MM.1S (cell line): ENCODE measurements at regions not wholly inside any gene's neighbourhood (a gene's known extent, or its start where the extent isn't known, plus 50 kb on each side); places are given as distances from the start of the nearest gene placed in this dataset.
"Not testable (repeated sequence)": the region's sequence is repeated elsewhere in the genome, so short reads cannot be mapped to it uniquely, and the experiment has no call there.

Experiments used
- DNase-seq: peaks from one replicate; pipeline ENCODE4 v3.0.0-alpha.2; 2015
- H2AFZ ChIP-seq: fragments of 300-600 bp; sonication (generic); 2 replicates; pipeline ENCODE4 v1.6.0; 2016; ENCODE audit warnings: antibody characterized with exemption, low read length
- H3F3A ChIP-seq: fragments of 300-600 bp; sonication (generic); 2 replicates; pipeline ENCODE4 v1.6.1; 2016; ENCODE audit warnings: mild to moderate bottlenecking, antibody characterized with exemption, low read length, moderate library complexity, mixed read lengths; ENCODE audit not compliant: insufficient read depth
- H3K27ac ChIP-seq: fragments of 300-600 bp; sonication (generic); 2 replicates; pipeline ENCODE4 v1.5.1; 2016; ENCODE audit warnings: mild to moderate bottlenecking, low read length
- H3K27me3 ChIP-seq: fragments of 300-600 bp; sonication (generic); replicated peaks from 2 replicates; pipeline ENCODE4 v1.6.0; 2016; ENCODE audit warnings: low read length; ENCODE audit not compliant: insufficient read depth
- H3K36me3 ChIP-seq: fragments of 300-600 bp; sonication (generic); replicated peaks from 2 replicates; pipeline ENCODE4 v1.6.1; 2016; ENCODE audit warnings: mild to moderate bottlenecking, low read length, mixed read lengths; ENCODE audit not compliant: insufficient read depth
- H3K4me1 ChIP-seq: fragments of 300-600 bp; sonication (generic); 2 replicates; pipeline ENCODE4 v1.6.1; 2016; ENCODE audit warnings: low read length, mixed read lengths
- H3K4me2 ChIP-seq: fragments of 300-600 bp; sonication (generic); 2 replicates; pipeline ENCODE4 v1.6.0; 2016; ENCODE audit warnings: low read depth, low read length
- H3K4me3 ChIP-seq: fragments of 300-600 bp; sonication (generic); 2 replicates; pipeline ENCODE4 v1.5.1; 2016; ENCODE audit warnings: low read length, mixed read lengths
- H3K79me2 ChIP-seq: fragments of 300-600 bp; sonication (generic); 2 replicates; pipeline ENCODE4 v1.6.1; 2016; ENCODE audit warnings: mixed run types, low read length, mixed read lengths
- H3K9ac ChIP-seq: fragments of 300-600 bp; sonication (generic); 2 replicates; pipeline ENCODE4 v1.6.1; 2016; ENCODE audit warnings: low read length, mixed read lengths
- H3K9me2 ChIP-seq: fragments of 300-600 bp; sonication (generic); replicated peaks from 2 replicates; pipeline ENCODE4 v1.6.1; 2016; ENCODE audit warnings: mild to moderate bottlenecking, low read length, mixed read lengths; ENCODE audit not compliant: insufficient read depth
- H3K9me3 ChIP-seq: fragments of 300-600 bp; sonication (generic); replicated peaks from 2 replicates; pipeline ENCODE4 v1.6.1; 2016; ENCODE audit warnings: mild to moderate bottlenecking, low read length, mixed read lengths; ENCODE audit not compliant: insufficient read depth
- H4K20me1 ChIP-seq: fragments of 300-600 bp; sonication (generic); 2 replicates; pipeline ENCODE4 v1.6.1; 2016; ENCODE audit warnings: mild to moderate bottlenecking, low read length, moderate library complexity, mixed read lengths; ENCODE audit not compliant: insufficient read depth
- CTCF ChIP-seq: fragments of 300-600 bp; sonication (generic); IDR thresholded peaks from 2 replicates; pipeline ENCODE4 v1.5.1; 2016; ENCODE audit warnings: antibody characterized with exemption, low read length, mixed read lengths
- EZH2 ChIP-seq: fragments of 300-600 bp; sonication (generic); optimal IDR thresholded peaks from 2 replicates; pipeline ENCODE3; 2017; ENCODE audit warnings: low read depth, mild to moderate bottlenecking, antibody characterized with exemption, low read length, mixed read lengths
- EZH2phosphoT487 ChIP-seq: fragments of 300-600 bp; sonication (generic); IDR thresholded peaks from 2 replicates; pipeline ENCODE4 v1.6.1; 2018; ENCODE audit warnings: antibody characterized with exemption, low read length

GRCh38 chr2:223328578-223328977 is 273.6 kb downstream of the SCG2 start:
- Histone ChIP-seq H3K4me3 (no peak overlapping the region), H3K79me2 (no peaks in the 10 kb centered on the region), H3K4me1 (no peaks in the 10 kb centered on the region), H3K27ac (no peak overlapping the region), H3F3A (no peaks in the 10 kb centered on the region), H3K9ac (no peak overlapping the region), H3K36me3 (no peaks in the 10 kb centered on the region), H3K9me2 (no peaks in the 10 kb centered on the region), H2AFZ (no peak overlapping the region), H3K27me3 (no peaks in the 10 kb centered on the region), H4K20me1 (no peaks in the 10 kb centered on the region), H3K4me2 (no peak overlapping the region), H3K9me3 (no peaks in the 10 kb centered on the region)
- no peak for DNase-seq
- no peak for TF ChIP-seq EZH2
- no peak for TF ChIP-seq CTCF
- no peak for TF ChIP-seq EZH2phosphoT487

GRCh38 chr2:223330747-223331146 is 271.4 kb downstream of the SCG2 start:
- not testable (repeated sequence) for DNase-seq, H3K79me2 ChIP-seq, H3K4me2 ChIP-seq, H3K27me3 ChIP-seq, H3K36me3 ChIP-seq, H2AFZ ChIP-seq, H4K20me1 ChIP-seq, H3K9me2 ChIP-seq, H3F3A ChIP-seq, H3K4me3 ChIP-seq, H3K4me1 ChIP-seq, H3K27ac ChIP-seq, H3K9me3 ChIP-seq, H3K9ac ChIP-seq

GRCh38 chr2:223338016-223338415 is 264.1 kb downstream of the SCG2 start:
- H3K9me2 ChIP-seq: no peaks in the 10 kb centered on the region
- no peak overlapping the region for H3K4me2 ChIP-seq
- no peaks in the 10 kb centered on the region for H3K27me3 ChIP-seq
- H3K4me1 ChIP-seq: no peaks in the 10 kb centered on the region
- H3K27ac ChIP-seq: no peak overlapping the region
- H2AFZ ChIP-seq: no peak overlapping the region
- no peaks in the 10 kb centered on the region for H3K79me2 ChIP-seq
- H3K36me3 ChIP-seq: no peaks in the 10 kb centered on the region
- TF ChIP-seq EZH2 (no peak), CTCF (no peak)
- H4K20me1 ChIP-seq: no peaks in the 10 kb centered on the region
- H3K9me3 ChIP-seq: no peaks in the 10 kb centered on the region
- H3F3A ChIP-seq: no peaks in the 10 kb centered on the region
- no peak overlapping the region for H3K9ac ChIP-seq
- H3K4me3 ChIP-seq: no peak overlapping the region
- no peak for DNase-seq

GRCh38 chr2:223357076-223357475 is 245.1 kb downstream of the SCG2 start:
- Histone ChIP-seq H3K9ac (no peak overlapping the region), H3K9me3 (no peaks in the 10 kb centered on the region), H3K27me3 (no peaks in the 10 kb centered on the region), H3K4me1 (no peaks in the 10 kb centered on the region), H3F3A (no peaks in the 10 kb centered on the region), H3K4me2 (no peak overlapping the region), H3K27ac (no peak overlapping the region), H3K79me2 (no peaks in the 10 kb centered on the region), H3K36me3 (no peaks in the 10 kb centered on the region), H3K4me3 (no peak overlapping the region), H2AFZ (no peak overlapping the region), H3K9me2 (no peaks in the 10 kb centered on the region), H4K20me1 (no peaks in the 10 kb centered on the region)
- TF ChIP-seq EZH2 (no peak), CTCF (no peak), EZH2phosphoT487 (no peak)
- DNase-seq: no peak
